LNCaP clone FGC (cell line): ENCODE measurements at regions not wholly inside any gene's neighbourhood (a gene's known extent, or its start where the extent isn't known, plus 50 kb on each side); places are given as distances from the start of the nearest gene placed in this dataset.

Source experiments
- DNase-seq: peaks from one replicate; pipeline ENCODE4 v3.0.0-alpha.2; 2011; ENCODE audit warnings: low read depth
- H3K4me3 ChIP-seq: 2 replicates; pipeline ENCODE4 v1.5.1; 2011; ENCODE audit warnings: mild to moderate bottlenecking, low read depth, low read length, control low read depth
- CTCF ChIP-seq: IDR thresholded peaks from 2 replicates; pipeline ENCODE4 v1.5.1; 2012; ENCODE audit warnings: mild to moderate bottlenecking; ENCODE audit not compliant: control insufficient read depth, insufficient read depth; ENCODE audit errors: extremely low read depth

GRCh38 chr5:45796959-45797553, 100.9 kb upstream of the HCN1 start:
- no peak for DNase-seq
- H3K4me3 ChIP-seq = no peak overlapping the region
- peak; percentile 43 for TF ChIP-seq CTCF

GRCh38 chr5:45795458-45795857, 99.3 kb upstream of the HCN1 start:
- TF ChIP-seq CTCF = no peak
- no peak for DNase-seq
- no peak overlapping the region for H3K4me3 ChIP-seq

GRCh38 chr5:45793638-45794532, 97.7 kb upstream of the HCN1 start:
- TF ChIP-seq CTCF = no peak
- H3K4me3 ChIP-seq = no peak overlapping the region
- DNase-seq = no peak

GRCh38 chr5:45779874-45780671, 83.9 kb upstream of the HCN1 start:
- DNase-seq = no peak
- no peak for TF ChIP-seq CTCF
- no peak overlapping the region for H3K4me3 ChIP-seq

GRCh38 chr5:45774528-45774927, 78.3 kb upstream of the HCN1 start:
- peak; percentile 43 for TF ChIP-seq CTCF
- no peak for DNase-seq
- no peak overlapping the region for H3K4me3 ChIP-seq

GRCh38 chr5:45772402-45772801, 76.2 kb upstream of the HCN1 start:
- DNase-seq = no peak
- TF ChIP-seq CTCF = no peak
- no peak overlapping the region for H3K4me3 ChIP-seq
